AG04449 (cell line): ENCODE measurements at regions not wholly inside any gene's neighbourhood (a gene's known extent, or its start where the extent isn't known, plus 50 kb on each side); places are given as distances from the start of the nearest gene placed in this dataset.

Experiments used
- CTCF ChIA-PET: fragments of 350-600 bp; formaldehyde crosslinking; extraction: SDS; loops from one replicate; lab custom pipeline; 2021; ENCODE audit warnings: antibody characterized with exemption; lab: Yijun Ruan, JAX
- POLR2A ChIA-PET: fragments of 400-600, 350-600 bp; formaldehyde crosslinking; extraction: SDS; loops from one replicate; lab custom pipeline; 2020; ENCODE audit warnings: antibody characterized with exemption, inconsistent platforms; lab: Yijun Ruan, JAX
- DNase-seq: peaks from one replicate; pipeline ENCODE4 v3.0.0-alpha.2; 2010; ENCODE audit warnings: low read depth, low spot score
- H3K4me3 ChIP-seq: 2 replicates; pipeline ENCODE4 v1.5.1; 2011; ENCODE audit warnings: low read depth, mild to moderate bottlenecking, control low read depth, low read length
- TF ChIP-seq, protein P1 (sequence below): IDR thresholded peaks from one replicate; pipeline ENCODE4 v1.5.1; 2011; ENCODE audit warnings: mild to moderate bottlenecking, moderate library complexity, low read length, control low read depth, inconsistent platforms; ENCODE audit not compliant: insufficient read depth; ENCODE audit errors: missing control alignments

DNA sequence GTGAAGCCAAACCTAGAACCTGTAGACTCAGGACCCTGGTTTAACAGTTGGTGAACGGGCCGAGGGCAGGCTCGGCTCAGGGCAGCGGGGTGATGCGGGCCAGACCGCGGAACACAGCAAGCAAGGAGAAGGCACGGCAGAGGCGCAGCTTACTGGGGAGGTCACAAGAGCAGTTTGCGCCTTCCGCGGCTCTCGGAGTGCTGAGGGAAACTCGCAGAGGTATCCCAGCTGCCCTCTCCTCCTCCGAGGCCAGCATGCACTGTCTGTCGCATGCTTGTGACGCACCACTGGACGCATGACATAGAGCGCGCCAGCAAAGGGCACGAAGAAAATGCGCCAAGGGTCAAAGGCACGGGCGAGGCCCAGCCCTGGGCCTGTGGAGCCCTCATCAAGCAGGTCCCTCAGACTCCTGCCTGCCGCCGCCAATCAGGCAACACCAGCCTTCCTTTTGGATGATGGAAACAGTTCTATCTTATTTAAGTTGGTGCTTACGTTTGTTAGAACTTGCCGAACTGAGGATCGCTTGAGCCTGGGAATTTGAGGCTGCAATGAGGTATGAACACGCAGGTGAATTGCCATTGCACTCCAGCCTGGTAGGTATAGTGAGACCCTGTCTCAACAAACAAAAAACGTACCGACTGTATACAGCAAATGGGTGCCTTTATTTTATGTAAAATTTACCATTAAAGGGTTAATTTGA lies 574.3 kb upstream of the GHITM start:
- H3K4me3 ChIP-seq: no peak overlapping the region
- POLR2A ChIA-PET: no interaction called here
- TF ChIP-seq, protein P1, sequence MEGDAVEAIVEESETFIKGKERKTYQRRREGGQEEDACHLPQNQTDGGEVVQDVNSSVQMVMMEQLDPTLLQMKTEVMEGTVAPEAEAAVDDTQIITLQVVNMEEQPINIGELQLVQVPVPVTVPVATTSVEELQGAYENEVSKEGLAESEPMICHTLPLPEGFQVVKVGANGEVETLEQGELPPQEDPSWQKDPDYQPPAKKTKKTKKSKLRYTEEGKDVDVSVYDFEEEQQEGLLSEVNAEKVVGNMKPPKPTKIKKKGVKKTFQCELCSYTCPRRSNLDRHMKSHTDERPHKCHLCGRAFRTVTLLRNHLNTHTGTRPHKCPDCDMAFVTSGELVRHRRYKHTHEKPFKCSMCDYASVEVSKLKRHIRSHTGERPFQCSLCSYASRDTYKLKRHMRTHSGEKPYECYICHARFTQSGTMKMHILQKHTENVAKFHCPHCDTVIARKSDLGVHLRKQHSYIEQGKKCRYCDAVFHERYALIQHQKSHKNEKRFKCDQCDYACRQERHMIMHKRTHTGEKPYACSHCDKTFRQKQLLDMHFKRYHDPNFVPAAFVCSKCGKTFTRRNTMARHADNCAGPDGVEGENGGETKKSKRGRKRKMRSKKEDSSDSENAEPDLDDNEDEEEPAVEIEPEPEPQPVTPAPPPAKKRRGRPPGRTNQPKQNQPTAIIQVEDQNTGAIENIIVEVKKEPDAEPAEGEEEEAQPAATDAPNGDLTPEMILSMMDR: no peak
- no peak for DNase-seq
- CTCF ChIA-PET: no interaction called here

DNA sequence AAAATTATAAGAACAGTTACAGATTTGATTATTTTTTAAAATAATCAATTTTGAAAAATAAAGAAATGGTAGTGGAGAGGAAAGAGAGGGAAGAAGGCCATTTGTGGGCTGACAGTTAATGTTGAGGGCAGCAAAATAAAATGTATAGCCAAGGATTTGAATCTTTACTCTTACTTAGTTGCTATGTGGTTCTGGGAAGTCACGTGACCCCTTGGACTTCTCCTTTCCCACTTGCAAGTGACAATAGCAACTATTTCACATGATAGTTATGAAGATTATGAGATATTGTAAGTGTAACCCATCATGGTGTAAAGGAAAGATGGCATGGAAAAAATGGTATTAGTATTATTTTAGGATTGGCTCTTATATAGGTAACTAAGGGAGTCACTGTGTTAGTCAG lies 567.3 kb upstream of the GHITM start:
- no peak overlapping the region for H3K4me3 ChIP-seq
- CTCF ChIA-PET: no interaction called here
- POLR2A ChIA-PET: no interaction called here
- DNase-seq: no peak
- TF ChIP-seq, protein P1: no peak

DNA sequence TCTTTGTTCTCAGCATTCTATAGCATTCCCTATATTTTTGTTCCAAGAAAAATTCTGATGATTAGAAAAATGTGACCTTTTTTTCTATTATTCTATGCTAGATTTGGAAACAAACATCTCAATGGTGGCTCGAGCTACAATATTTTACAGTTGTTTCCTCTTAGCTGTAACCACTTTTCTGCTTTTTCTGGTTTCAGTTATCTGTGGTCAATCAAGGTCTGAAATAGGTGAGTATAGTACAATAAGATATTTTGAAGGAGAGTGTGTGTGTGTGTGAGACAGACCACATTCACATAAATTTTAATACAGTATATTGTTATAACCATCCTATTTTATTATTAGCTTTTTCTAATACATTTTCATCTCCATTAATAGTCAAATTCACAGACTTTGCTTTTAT lies 564.5 kb upstream of the GHITM start:
- H3K4me3 ChIP-seq: no peak overlapping the region
- POLR2A ChIA-PET: no interaction called here
- no peak for DNase-seq
- CTCF ChIA-PET: no interaction called here
- TF ChIP-seq, protein P1: no peak

DNA sequence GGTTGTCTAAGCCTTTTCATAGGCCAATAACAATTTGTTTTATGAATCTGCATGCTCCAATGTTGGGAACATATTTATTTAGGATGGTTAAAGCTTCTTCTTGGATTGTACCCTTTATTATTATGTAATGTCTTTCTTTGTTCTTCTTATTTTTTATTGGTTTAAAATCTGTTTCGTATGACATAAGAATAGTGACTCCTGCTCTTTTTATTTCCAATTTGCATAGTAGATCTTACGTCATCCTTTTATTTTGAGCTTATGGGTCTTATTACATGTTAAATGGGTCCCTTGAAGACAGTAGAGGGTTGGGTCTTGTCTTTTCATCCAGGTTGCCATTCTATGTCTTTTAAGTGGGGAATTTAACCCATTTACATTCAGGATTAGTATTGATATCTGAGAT lies 561.9 kb upstream of the GHITM start:
- DNase-seq: no peak
- CTCF ChIA-PET: no interaction called here
- no peak overlapping the region for H3K4me3 ChIP-seq

DNA sequence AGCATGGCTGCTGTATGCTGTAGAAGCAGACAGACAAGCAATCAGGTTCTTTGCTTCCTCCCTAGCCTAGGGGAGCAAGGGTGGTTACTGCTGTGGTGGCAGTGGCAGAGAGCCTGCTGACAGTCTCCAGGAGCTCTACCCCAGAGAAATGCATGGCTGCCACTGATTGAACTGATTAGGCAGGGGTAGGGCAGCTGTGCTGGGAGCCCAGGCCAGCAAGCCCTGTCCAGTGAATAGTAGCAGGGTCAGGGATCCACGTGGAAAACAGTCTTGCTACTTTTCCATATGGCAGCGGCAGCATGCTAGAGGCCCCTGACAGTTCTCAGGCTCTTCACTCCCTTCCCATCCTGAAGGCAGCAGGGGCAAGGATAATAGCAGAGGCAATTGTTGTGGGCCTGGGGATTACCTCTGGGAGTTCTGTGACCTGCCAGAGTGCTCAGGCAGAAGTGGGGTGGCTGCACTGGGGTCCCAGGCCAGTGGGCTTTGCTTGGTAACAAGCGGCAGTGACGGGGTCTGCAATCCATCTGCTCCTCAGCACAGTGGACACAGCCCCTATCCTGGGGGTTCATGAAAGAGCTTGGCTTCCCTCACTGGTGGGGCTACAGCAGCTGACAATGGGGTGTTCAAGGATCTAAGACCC lies 558.8 kb upstream of the GHITM start:
- CTCF ChIA-PET: no interaction called here
- no peak for DNase-seq
- TF ChIP-seq, protein P1: no peak
- H3K4me3 ChIP-seq: no peak overlapping the region
- POLR2A ChIA-PET: no interaction called here

More for the DNA sequence above, 561.9 kb upstream of the GHITM start:
- POLR2A ChIA-PET: no interaction called here
- TF ChIP-seq, protein P1: no peak

GRCh38 chr10:83582407-83583095 lies 556.8 kb upstream of the GHITM start:
- POLR2A ChIA-PET: no interaction called here
- CTCF ChIA-PET: no interaction called here
- TF ChIP-seq, protein P1: no peak

More at GRCh38 chr10:83582407-83583095, 556.8 kb upstream of the GHITM start:
- H3K4me3 ChIP-seq: no peak overlapping the region
- no peak for DNase-seq
